HFFc6 (cell line): ENCODE measurements at regions not wholly inside any gene's neighbourhood (a gene's known extent, or its start where the extent isn't known, plus 50 kb on each side); places are given as distances from the start of the nearest gene placed in this dataset.

ENCODE experiments used
- DNase-seq: peaks from one replicate; pipeline ENCODE4 v3.0.0-alpha.2; 2018
- H3K27ac Mint-ChIP-seq: 2 replicates; pipeline ENCODE4 v1.8.0; 2020; ENCODE audit warnings: mild to moderate bottlenecking, mixed read lengths
- H3K27me3 Mint-ChIP-seq: 2 replicates; pipeline ENCODE4 v1.8.0; 2021; ENCODE audit warnings: mild to moderate bottlenecking, moderate library complexity, mixed read lengths; ENCODE audit not compliant: insufficient read depth
- H3K36me3 Mint-ChIP-seq: 2 replicates; pipeline ENCODE4 v1.8.0; 2021; ENCODE audit warnings: low read depth, mixed read lengths
- H3K4me1 Mint-ChIP-seq: 2 replicates; pipeline ENCODE4 v1.8.0; 2020; ENCODE audit warnings: low read depth, mixed read lengths
- H3K4me3 Mint-ChIP-seq: 2 replicates; pipeline ENCODE4 v1.8.0; 2020; ENCODE audit warnings: mild to moderate bottlenecking, moderate library complexity, mixed read lengths
- H3K9me3 Mint-ChIP-seq: 2 replicates; pipeline ENCODE4 v1.8.0; 2020; ENCODE audit warnings: mild to moderate bottlenecking, mixed read lengths
- CTCF ChIP-seq: fragments of 200-600 bp; sonication (generic); IDR thresholded peaks from 2 replicates; pipeline ENCODE4 v1.5.0; 2021; ENCODE audit warnings: antibody characterized with exemption, mild to moderate bottlenecking

- Mint-ChIP-seq H3K4me3 (no peak overlapping the region), H3K27me3 (peaks cover 26% of the 10 kb centered on the region), H3K36me3 (no peaks in the 10 kb centered on the region), H3K9me3 (no peaks in the 10 kb centered on the region), H3K27ac (no peak overlapping the region), H3K4me1 (no peaks in the 10 kb centered on the region)
- no peak for TF ChIP-seq CTCF
- no peak for DNase-seq
These were observed 105.2 kb downstream of the ZNF280B start for GRCh38 chr22:22403306-22403705.

GRCh38 chr22:22403771-22404170, 104.8 kb downstream of the ZNF280B start:
- Mint-ChIP-seq H3K9me3 (no peaks in the 10 kb centered on the region), H3K4me3 (no peak overlapping the region), H3K4me1 (no peaks in the 10 kb centered on the region), H3K27ac (no peak overlapping the region), H3K36me3 (no peaks in the 10 kb centered on the region), H3K27me3 (peaks cover 29% of the 10 kb centered on the region)
- peak; percentile 36 for TF ChIP-seq CTCF
- no peak for DNase-seq

- no peak overlapping the region for H3K4me3 Mint-ChIP-seq
- H3K36me3 Mint-ChIP-seq: no peaks in the 10 kb centered on the region
These were observed 103.8 kb downstream of the ZNF280B start for GRCh38 chr22:22404598-22405284.

GRCh38 chr22:22406445-22407027, 102.0 kb downstream of the ZNF280B start:
- no peaks in the 10 kb centered on the region for H3K4me1 Mint-ChIP-seq
- no peak overlapping the region for H3K4me3 Mint-ChIP-seq
- H3K27ac Mint-ChIP-seq: no peak overlapping the region

More at GRCh38 chr22:22404598-22405284, 103.8 kb downstream of the ZNF280B start:
- DNase-seq: no peak
- no peak for TF ChIP-seq CTCF
- no peaks in the 10 kb centered on the region for H3K4me1 Mint-ChIP-seq
- peaks cover 33% of the 10 kb centered on the region for H3K27me3 Mint-ChIP-seq
- no peak overlapping the region for H3K27ac Mint-ChIP-seq
- no peaks in the 10 kb centered on the region for H3K9me3 Mint-ChIP-seq

GRCh38 chr22:22407061-22407460, 101.5 kb downstream of the ZNF280B start:
- H3K27ac Mint-ChIP-seq: no peak overlapping the region
- DNase-seq: no peak
- no peak for TF ChIP-seq CTCF
- no peaks in the 10 kb centered on the region for H3K36me3 Mint-ChIP-seq
- no peaks in the 10 kb centered on the region for H3K4me1 Mint-ChIP-seq
- no peak overlapping the region for H3K4me3 Mint-ChIP-seq
- H3K27me3 Mint-ChIP-seq: peaks cover 35% of the 10 kb centered on the region
- H3K9me3 Mint-ChIP-seq: no peaks in the 10 kb centered on the region

More at GRCh38 chr22:22406445-22407027, 102.0 kb downstream of the ZNF280B start:
- Mint-ChIP-seq H3K27me3 (peaks cover 35% of the 10 kb centered on the region), H3K9me3 (no peaks in the 10 kb centered on the region), H3K36me3 (no peaks in the 10 kb centered on the region)
- no peak for TF ChIP-seq CTCF
- DNase-seq: no peak
